ENCODE measurements at regions not wholly inside any gene's neighbourhood (a gene's known extent, or its start where the extent isn't known, plus 50 kb on each side); places are given as distances from the start of the nearest gene placed in this dataset.

- no peak overlapping the region for H2AFZ ChIP-seq (ENCODE audit: low read length)
- peaks cover 3% of the 10 kb centered on the region; the same call in 1 of the 2 replicates for H3K9me3 ChIP-seq (ENCODE audit: insufficient read depth, low read depth, low read length)
- H3K4me1 ChIP-seq (ENCODE audit: insufficient read depth, low read length, poor library complexity, severe bottlenecking), result peaks cover 22% of the 10 kb centered on the region
- TF ChIP-seq EZH2phosphoT487 (IDR thresholded peaks at IDR 0.05; ENCODE audit: borderline replicate concordance), result no peak
- no peak for TF ChIP-seq CTCF (conservative IDR thresholded peaks at IDR 0.05; ENCODE audit: low read length)
- H4K20me1 ChIP-seq (ENCODE audit: insufficient read depth, low read length, poor library complexity, severe bottlenecking), result no peaks in the 10 kb centered on the region
- no peaks in the 10 kb centered on the region for H3K79me2 ChIP-seq (ENCODE audit: insufficient read depth, low read length)
- no peaks in the 10 kb centered on the region for H3K27me3 ChIP-seq (ENCODE audit: insufficient read depth, low read length, poor library complexity, severe bottlenecking)
- peaks cover 12% of the 10 kb centered on the region; the same call in 1 of the 2 replicates for H3K36me3 ChIP-seq (ENCODE audit: insufficient read depth, low read length)
- H3F3A ChIP-seq (ENCODE audit: low read depth), result no peaks in the 10 kb centered on the region
- no peak overlapping the region for H3K4me2 ChIP-seq (ENCODE audit: low read depth, low read length, poor library complexity, severe bottlenecking)
- no peak overlapping the region for H3K4me3 ChIP-seq (ENCODE audit: low read length, poor library complexity, severe bottlenecking)
- no peaks in the 10 kb centered on the region for H3K9me2 ChIP-seq (replicated peaks; ENCODE audit: low read depth, low read length)
- no peak overlapping the region for H3K9ac ChIP-seq (ENCODE audit: low read depth, low read length, poor library complexity, severe bottlenecking)
Measured at GRCh38 chr4:123106747-123107146, 184.3 kb upstream of the NUDT6 start.

GRCh38 chr4:123107444-123108252 lies 185.3 kb upstream of the NUDT6 start:
- TF ChIP-seq CTCF (conservative IDR thresholded peaks at IDR 0.05; ENCODE audit: low read length) (no peak), EZH2phosphoT487 (IDR thresholded peaks at IDR 0.05; ENCODE audit: borderline replicate concordance) (no peak)
- no peak overlapping the region for H3K4me2 ChIP-seq (ENCODE audit: low read depth, low read length, poor library complexity, severe bottlenecking)
- no peaks in the 10 kb centered on the region for H3K79me2 ChIP-seq (ENCODE audit: insufficient read depth, low read length)
- no peak overlapping the region for H3K9ac ChIP-seq (ENCODE audit: low read depth, low read length, poor library complexity, severe bottlenecking)
- H4K20me1 ChIP-seq (ENCODE audit: insufficient read depth, low read length, poor library complexity, severe bottlenecking), result no peaks in the 10 kb centered on the region
- H3K4me1 ChIP-seq (ENCODE audit: insufficient read depth, low read length, poor library complexity, severe bottlenecking), result peaks cover 22% of the 10 kb centered on the region
- H3K9me2 ChIP-seq (replicated peaks; ENCODE audit: low read depth, low read length), result no peaks in the 10 kb centered on the region
- H3K9me3 ChIP-seq (ENCODE audit: insufficient read depth, low read depth, low read length), result peaks cover 3% of the 10 kb centered on the region; the same call in 1 of the 2 replicates
- H3K4me3 ChIP-seq (ENCODE audit: low read length, poor library complexity, severe bottlenecking), result no peak overlapping the region
- no peak overlapping the region for H2AFZ ChIP-seq (ENCODE audit: low read length)
- H3F3A ChIP-seq (ENCODE audit: low read depth), result no peaks in the 10 kb centered on the region
- peaks cover 12% of the 10 kb centered on the region; the same call in 1 of the 2 replicates for H3K36me3 ChIP-seq (ENCODE audit: insufficient read depth, low read length)
- no peaks in the 10 kb centered on the region for H3K27me3 ChIP-seq (ENCODE audit: insufficient read depth, low read length, poor library complexity, severe bottlenecking)

GRCh38 chr4:123109139-123109538 lies 186.7 kb upstream of the NUDT6 start:
- Histone ChIP-seq H3K4me3 (ENCODE audit: low read length, poor library complexity, severe bottlenecking) (no peak overlapping the region), H3K9me3 (ENCODE audit: insufficient read depth, low read depth, low read length) (peaks cover 15% of the 10 kb centered on the region), H3K4me2 (ENCODE audit: low read depth, low read length, poor library complexity, severe bottlenecking) (no peak overlapping the region), H3K4me1 (ENCODE audit: insufficient read depth, low read length, poor library complexity, severe bottlenecking) (peaks cover 22% of the 10 kb centered on the region), H3K9ac (ENCODE audit: low read depth, low read length, poor library complexity, severe bottlenecking) (no peak overlapping the region), H4K20me1 (ENCODE audit: insufficient read depth, low read length, poor library complexity, severe bottlenecking) (no peaks in the 10 kb centered on the region), H3F3A (ENCODE audit: low read depth) (no peaks in the 10 kb centered on the region), H3K9me2 (replicated peaks; ENCODE audit: low read depth, low read length) (no peaks in the 10 kb centered on the region), H3K79me2 (ENCODE audit: insufficient read depth, low read length) (no peaks in the 10 kb centered on the region), H3K36me3 (ENCODE audit: insufficient read depth, low read length) (peaks cover 19% of the 10 kb centered on the region; the same call in 1 of the 2 replicates), H3K27me3 (ENCODE audit: insufficient read depth, low read length, poor library complexity, severe bottlenecking) (no peaks in the 10 kb centered on the region), H2AFZ (ENCODE audit: low read length) (no peak overlapping the region)
- TF ChIP-seq CTCF (conservative IDR thresholded peaks at IDR 0.05; ENCODE audit: low read length) (no peak), EZH2phosphoT487 (IDR thresholded peaks at IDR 0.05; ENCODE audit: borderline replicate concordance) (no peak)

Data from Loucy (cell line).